GM12878 (cell line): ENCODE measurements at regions not wholly inside any gene's neighbourhood (a gene's known extent, or its start where the extent isn't known, plus 50 kb on each side); places are given as distances from the start of the nearest gene placed in this dataset.

Experiments used
- ATAC-seq: fragments of 200-7000 bp; cut with Tn5 transposase; 3 replicates; pipeline ENCODE4 v1.9.1; 2020; ENCODE audit warnings: mild to moderate bottlenecking, moderate library complexity
- BruUV-seq: library from RNA; stranded (reverse); fragments of 400-500 nt; replicated peaks from 2 replicates; lab custom pipeline; 2021; lab: Mats Ljungman, UMichigan
- CTCF ChIA-PET: fragments of 300-600 bp; sonication (Branson Sonifier 250); formaldehyde crosslinking; extraction: SDS; loops from one replicate; lab custom pipeline; 2021; ENCODE audit warnings: inconsistent platforms; lab: Yijun Ruan, JAX
- POLR2A ChIA-PET: fragments of 350-600 bp; formaldehyde crosslinking; extraction: SDS; loops from one replicate; lab custom pipeline; 2021; ENCODE audit warnings: inconsistent platforms; lab: Charles Lee
- RAD21 ChIA-PET: fragments of 300-600 bp; sonication (Branson Sonifier 250); formaldehyde crosslinking; loops from one replicate; lab custom pipeline; 2023; ENCODE audit warnings: antibody characterized with exemption; ENCODE audit not compliant: unreplicated experiment; lab: Charles Lee
- SMC1A ChIA-PET: fragments of 300-600 bp; sonication (Branson Sonifier 250); formaldehyde crosslinking; loops from one replicate; lab custom pipeline; 2023; ENCODE audit not compliant: unreplicated experiment, uncharacterized antibody; lab: Charles Lee
- DNase-seq: peaks from one replicate; pipeline ENCODE4 v3.0.0-alpha.2; 2011; ENCODE audit warnings: low read depth, low spot score
- FAIRE-seq: peaks from 3 replicates; lab custom pipeline; 2011; peaks lifted over from hg19 to GRCh38; lab: Jason Lieb, UNC
- H2AFZ ChIP-seq: 2 replicates; pipeline ENCODE4 v1.6.0; 2011; ENCODE audit warnings: low read depth, low read length, control low read depth; ENCODE audit not compliant: control insufficient read depth
- H3K27ac ChIP-seq: 2 replicates; pipeline ENCODE4 v1.5.1; 2011; ENCODE audit warnings: control low read depth; ENCODE audit not compliant: control insufficient read depth, insufficient read depth
- H3K27me3 ChIP-seq, 2 experiments: replicated peaks in 1 of 2; 2 replicates each; pipeline versions ENCODE4 v1.6.0 to v1.6.1; 2011; ENCODE audit warnings: low read length in 1 of 2; ENCODE audit not compliant: control insufficient read depth in 2 of 2, insufficient read depth in 2 of 2
- H3K36me3 ChIP-seq, 2 experiments: 2 replicates each; pipeline ENCODE4 v1.5.1; 2011; ENCODE audit warnings: low read length in 1 of 2; ENCODE audit not compliant: control insufficient read depth in 2 of 2, insufficient read depth in 2 of 2
- H3K4me1 ChIP-seq: 2 replicates; pipeline ENCODE4 v1.6.1; 2011; ENCODE audit warnings: mild to moderate bottlenecking, low read length, moderate library complexity, mixed read lengths; ENCODE audit not compliant: control insufficient read depth, insufficient read depth
- H3K4me2 ChIP-seq: 2 replicates; pipeline ENCODE4 v1.6.0; 2011; ENCODE audit warnings: control low read depth; ENCODE audit not compliant: control insufficient read depth, insufficient read depth
- H3K4me3 ChIP-seq: fragments of 200-600 bp; sonication (generic); 2 replicates; pipeline ENCODE4 v1.5.1; 2016
- H3K79me2 ChIP-seq: 2 replicates; pipeline ENCODE4 v1.6.0; 2011; ENCODE audit warnings: low read length; ENCODE audit not compliant: control insufficient read depth, insufficient read depth
- H3K9ac ChIP-seq: 2 replicates; pipeline ENCODE4 v1.8.0; 2011; ENCODE audit warnings: low read length, control low read depth, mixed read lengths; ENCODE audit not compliant: control insufficient read depth, insufficient read depth
- H3K9me3 ChIP-seq: replicated peaks from 3 replicates; pipeline ENCODE4 v1.5.1; 2011; ENCODE audit warnings: mild to moderate bottlenecking, low read length; ENCODE audit not compliant: control insufficient read depth, insufficient read depth
- H4K20me1 ChIP-seq: 2 replicates; pipeline ENCODE4 v1.6.0; 2011; ENCODE audit not compliant: control insufficient read depth, insufficient read depth
- BACH1 ChIP-seq: fragments of 450-650 bp; IDR thresholded peaks from 2 replicates; pipeline ENCODE4 v1.6.1; 2017; ENCODE audit warnings: mild to moderate bottlenecking, borderline replicate concordance
- BHLHE40 ChIP-seq, 2 experiments: fragments of 450-650 bp in 1 of 2; IDR thresholded peaks; 2 replicates each; pipeline ENCODE4 v1.6.1; 2011 to 2017; ENCODE audit warnings: low read depth in 2 of 2, borderline replicate concordance in 1 of 2, improper control_type of control experiment in 1 of 2, low read length in 1 of 2, mild to moderate bottlenecking in 1 of 2
- BRCA1 ChIP-seq: IDR thresholded peaks from 2 replicates; pipeline ENCODE4 v1.6.1; 2011; ENCODE audit warnings: low read depth, low read length, improper control_type of control experiment
- E4F1 ChIP-seq: fragments of 450-650 bp; IDR thresholded peaks from 2 replicates; pipeline ENCODE4 v1.6.1; 2018; ENCODE audit warnings: borderline replicate concordance, mild to moderate bottlenecking; ENCODE audit not compliant: partially characterized antibody
- ELK1 ChIP-seq: IDR thresholded peaks from 2 replicates; pipeline ENCODE4 v1.6.1; 2012; ENCODE audit warnings: low read depth, low read length, improper control_type of control experiment
- ETV6 ChIP-seq, 2 experiments: fragments of 450-650 bp in 1 of 2; IDR thresholded peaks in 1 of 2; conservative IDR thresholded peaks in 1 of 2; 2 replicates each; pipeline ENCODE4 v1.6.1; 2014; ENCODE audit warnings: antibody characterized with exemption in 1 of 2, borderline replicate concordance in 1 of 2, low read depth in 1 of 2, mild to moderate bottlenecking in 1 of 2, moderate library complexity in 1 of 2
- JUNB ChIP-seq: IDR thresholded peaks from 2 replicates; pipeline ENCODE4 v1.6.1; 2016; ENCODE audit warnings: antibody characterized with exemption, mild to moderate bottlenecking
- KDM1A ChIP-seq: fragments of 200-600 bp; sonication (generic); IDR thresholded peaks from 2 replicates; pipeline ENCODE4 v1.6.1; 2016; ENCODE audit warnings: borderline replicate concordance
- KLF5 ChIP-seq: fragments of 450-650 bp; IDR thresholded peaks from 2 replicates; pipeline ENCODE4 v1.6.1; 2014; ENCODE audit warnings: mild to moderate bottlenecking; ENCODE audit not compliant: partially characterized antibody
- RBBP5 ChIP-seq: fragments of 200-600 bp; sonication (generic); conservative IDR thresholded peaks from 2 replicates; pipeline ENCODE4 v1.6.1; 2016
- RUNX3 ChIP-seq: IDR thresholded peaks from 2 replicates; pipeline ENCODE4 v1.6.1; 2012; ENCODE audit warnings: low read length, inconsistent platforms
- TCF12 ChIP-seq: IDR thresholded peaks from 2 replicates; pipeline ENCODE4 v1.6.1; 2011; ENCODE audit warnings: low read depth, mild to moderate bottlenecking, low read length
- ZBTB11 ChIP-seq: fragments of 450-650 bp; formaldehyde crosslinking; IDR thresholded peaks from 2 replicates; pipeline ENCODE4 v1.5.0; 2022; ENCODE audit warnings: mild to moderate bottlenecking, missing genetic modification characterization
- ZBTB33 ChIP-seq: fragments of 450-650 bp; IDR thresholded peaks from 2 replicates; pipeline ENCODE4 v1.6.1; 2017; ENCODE audit warnings: mild to moderate bottlenecking
- ZNF24 ChIP-seq: fragments of 450-650 bp; IDR thresholded peaks from 2 replicates; pipeline ENCODE4 v1.6.1; 2017; ENCODE audit warnings: antibody characterized with exemption, mild to moderate bottlenecking
- WGBS: methylation state at CpG from one replicate; pipeline ENCODE4 v1.1.6; 2016; ENCODE audit warnings: low lambda C conversion rate; ENCODE audit not compliant: insufficient replicate concordance, insufficient coverage; ENCODE audit errors: missing lambda C conversion rate; 5-methylcytosine and 5-hydroxymethylcytosine counted together
- in situ Hi-C: fragments of 300-500 bp; cut with MboI; formaldehyde crosslinking; loops from 9 replicates; pipeline ENCODE4 v1.14.3; 2018; ENCODE audit warnings: mixed read lengths
- intact Hi-C: fragments of 100-400 bp; cut with micrococcal nuclease; formaldehyde crosslinking; loops from one replicate; pipeline ENCODE4 v1.14.2; 2022; ENCODE audit not compliant: unreplicated experiment

GRCh38 chr22:26804315-26804714 lies 146.9 kb downstream of the MIAT start (continued):
- TF ChIP-seq ZBTB11 (CRISPR knock-in tag) (no peak), BHLHE40 (IDR thresholded peaks at IDR 0.05; ENCODE audit: borderline replicate concordance in 1 of 2, low read depth in 2 of 2, low read length in 1 of 2) (no peak), KLF5 (no peak), ZNF24 (no peak), KDM1A (no peak), RUNX3 (no peak), JUNB (no peak), RBBP5 (no peak)

GRCh38 chr22:26804911-26805539 lies 147.6 kb downstream of the MIAT start:
- Histone ChIP-seq H3K4me1 (no peaks in the 10 kb centered on the region), H3K9ac (no peak overlapping the region), H3K9me3 (no peaks in the 10 kb centered on the region), H4K20me1 (no peaks in the 10 kb centered on the region), H3K4me3 (no peak overlapping the region), H3K79me2 (no peaks in the 10 kb centered on the region), H2AFZ (no peak overlapping the region), H3K27ac (no peak overlapping the region), H3K36me3 (no peaks in the 10 kb centered on the region), H3K4me2 (no peak overlapping the region), H3K27me3 (no peaks in the 10 kb centered on the region)
- intact Hi-C loops: no loop called here
- SMC1A ChIA-PET: no interaction called here
- CTCF ChIA-PET: no interaction called here
- in situ Hi-C loops: no loop called here
- no TSS peak for BruUV-seq
- DNase-seq: no peak
- RAD21 ChIA-PET: no interaction called here
- no peak for FAIRE-seq
- POLR2A ChIA-PET: no interaction called here
- WGBS: 50% methylated on average over 12 of the region's 12 CpGs
- no peak for ATAC-seq
- TF ChIP-seq BRCA1 (no peak), ZBTB33 (no peak), E4F1 (no peak), ELK1 (no peak), ETV6 (conservative IDR thresholded peaks at IDR 0.05 in 1 of 2, IDR thresholded peaks at IDR 0.05 in 1 of 2; ENCODE audit: borderline replicate concordance in 1 of 2, low read depth in 1 of 2) (no peak), ZNF24 (no peak), TCF12 (no peak), BACH1 (no peak)
